PC-9 (cell line): ENCODE measurements at regions not wholly inside any gene's neighbourhood (a gene's known extent, or its start where the extent isn't known, plus 50 kb on each side); places are given as distances from the start of the nearest gene placed in this dataset.

Source experiments
- BruUV-seq: library from RNA; stranded (reverse); fragments of 400-500 nt; replicated peaks from 2 replicates; lab custom pipeline; 2021; lab: Mats Ljungman, UMichigan
- CTCF ChIA-PET: fragments of 300-600 bp; sonication (Branson Sonifier 250); formaldehyde crosslinking; loops from one replicate; lab custom pipeline; 2022; ENCODE audit warnings: antibody characterized with exemption; lab: Charles Lee
- POLR2A ChIA-PET: fragments of 300-600 bp; sonication (Branson Sonifier 250); formaldehyde crosslinking; loops from one replicate; lab custom pipeline; 2022; ENCODE audit warnings: antibody characterized with exemption; ENCODE audit not compliant: unreplicated experiment; lab: Charles Lee
- DNase-seq, 2 experiments: peaks; one replicate each; pipeline versions ENCODE4 v3.0.0 to v3.0.0-alpha.2; 2015 to 2022; ENCODE audit warnings: mixed read lengths in 1 of 2
- H2AFZ ChIP-seq: fragments of 200-600 bp; sonication (generic); 2 replicates; pipeline ENCODE4 v1.8.1; 2017; ENCODE audit warnings: antibody characterized with exemption
- H3F3A ChIP-seq: fragments of 200-600 bp; sonication (generic); 2 replicates; pipeline ENCODE4 v1.8.1; 2017; ENCODE audit warnings: antibody characterized with exemption, mild to moderate bottlenecking, low read depth; ENCODE audit not compliant: insufficient read depth
- H3K27ac ChIP-seq: fragments of 200-600 bp; sonication (generic); 2 replicates; pipeline ENCODE4 v1.6.1; 2016; ENCODE audit warnings: mixed run types
- H3K27me3 ChIP-seq: fragments of 200-600 bp; sonication (generic); 2 replicates; pipeline ENCODE4 v1.6.1; 2016; ENCODE audit warnings: low read depth, mixed run types; ENCODE audit not compliant: insufficient read depth
- H3K36me3 ChIP-seq: fragments of 200-600 bp; sonication (generic); 2 replicates; pipeline ENCODE4 v1.6.1; 2016; ENCODE audit warnings: low read depth, mixed run types
- H3K4me1 ChIP-seq: fragments of 200-600 bp; sonication (generic); replicated peaks from 2 replicates; pipeline ENCODE4 v1.6.1; 2016; ENCODE audit warnings: mixed run types; ENCODE audit not compliant: insufficient read depth
- H3K4me2 ChIP-seq: fragments of 200-600 bp; sonication (generic); 2 replicates; pipeline ENCODE4 v1.6.1; 2017; ENCODE audit warnings: mixed run types
- H3K4me3 ChIP-seq: fragments of 200-600 bp; sonication (generic); 2 replicates; pipeline ENCODE4 v1.6.1; 2016; ENCODE audit warnings: mixed run types
- H3K79me2 ChIP-seq: fragments of 200-600 bp; sonication (generic); 2 replicates; pipeline ENCODE4 v1.6.1; 2017; ENCODE audit warnings: low read depth, mixed run types
- H3K9me2 ChIP-seq: fragments of 200-600 bp; sonication (generic); 2 replicates; pipeline ENCODE4 v1.8.1; 2017; ENCODE audit warnings: mild to moderate bottlenecking; ENCODE audit not compliant: insufficient read depth
- H3K9me3 ChIP-seq: fragments of 200-600 bp; sonication (generic); 2 replicates; pipeline ENCODE4 v1.8.1; 2016; ENCODE audit warnings: low read depth; ENCODE audit not compliant: insufficient read depth
- H4K20me1 ChIP-seq: fragments of 200-600 bp; sonication (generic); 2 replicates; pipeline ENCODE4 v1.8.1; 2017; ENCODE audit not compliant: insufficient read depth
- EZH2 ChIP-seq: fragments of 200-600 bp; sonication (generic); IDR thresholded peaks from 2 replicates; pipeline ENCODE4 v1.8.0; 2017; ENCODE audit warnings: antibody characterized with exemption, low read depth
- intact Hi-C: fragments of 100-400 bp; cut with micrococcal nuclease; formaldehyde crosslinking; loops from one replicate; pipeline ENCODE4 v1.10.0; 2022; ENCODE audit not compliant: unreplicated experiment
- TF ChIP-seq, protein P1 (sequence below): fragments of 200-600 bp; sonication (generic); conservative IDR thresholded peaks from 2 replicates; pipeline ENCODE4 v1.6.1; 2017; ENCODE audit warnings: mixed run types, antibody characterized with exemption, mild to moderate bottlenecking, moderate library complexity

- no TSS peak for BruUV-seq
- H2AFZ ChIP-seq: no peak overlapping the region
- DNase-seq: no peak
- peaks cover 28% of the 10 kb centered on the region for H3K79me2 ChIP-seq
- H4K20me1 ChIP-seq: no peaks in the 10 kb centered on the region
- peaks cover 32% of the 10 kb centered on the region; the same call in 1 of the 2 replicates for H3F3A ChIP-seq
- ChIA-PET POLR2A (interaction anchor here (0.6 kb wide), 2 partner anchors 66 to 100 kb away, joined by 3 read pairs; no protein-coding TSS in a partner anchor), CTCF (interaction anchor here (0.8 kb wide), 1 partner anchor 14 kb away, joined by 3 read pairs; no protein-coding TSS in a partner anchor)
- no peaks in the 10 kb centered on the region for H3K9me2 ChIP-seq
- H3K27me3 ChIP-seq: no peaks in the 10 kb centered on the region
- no peaks in the 10 kb centered on the region; the same call in 1 of the 2 replicates for H3K9me3 ChIP-seq
- H3K4me1 ChIP-seq: peaks cover 30% of the 10 kb centered on the region
- no peak overlapping the region for H3K4me3 ChIP-seq
- intact Hi-C loops: no loop called here
- TF ChIP-seq, protein P1, sequence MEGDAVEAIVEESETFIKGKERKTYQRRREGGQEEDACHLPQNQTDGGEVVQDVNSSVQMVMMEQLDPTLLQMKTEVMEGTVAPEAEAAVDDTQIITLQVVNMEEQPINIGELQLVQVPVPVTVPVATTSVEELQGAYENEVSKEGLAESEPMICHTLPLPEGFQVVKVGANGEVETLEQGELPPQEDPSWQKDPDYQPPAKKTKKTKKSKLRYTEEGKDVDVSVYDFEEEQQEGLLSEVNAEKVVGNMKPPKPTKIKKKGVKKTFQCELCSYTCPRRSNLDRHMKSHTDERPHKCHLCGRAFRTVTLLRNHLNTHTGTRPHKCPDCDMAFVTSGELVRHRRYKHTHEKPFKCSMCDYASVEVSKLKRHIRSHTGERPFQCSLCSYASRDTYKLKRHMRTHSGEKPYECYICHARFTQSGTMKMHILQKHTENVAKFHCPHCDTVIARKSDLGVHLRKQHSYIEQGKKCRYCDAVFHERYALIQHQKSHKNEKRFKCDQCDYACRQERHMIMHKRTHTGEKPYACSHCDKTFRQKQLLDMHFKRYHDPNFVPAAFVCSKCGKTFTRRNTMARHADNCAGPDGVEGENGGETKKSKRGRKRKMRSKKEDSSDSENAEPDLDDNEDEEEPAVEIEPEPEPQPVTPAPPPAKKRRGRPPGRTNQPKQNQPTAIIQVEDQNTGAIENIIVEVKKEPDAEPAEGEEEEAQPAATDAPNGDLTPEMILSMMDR: no peak
- no peak for TF ChIP-seq EZH2
- H3K4me2 ChIP-seq: no peak overlapping the region
- H3K27ac ChIP-seq: no peak overlapping the region
- no peaks in the 10 kb centered on the region for H3K36me3 ChIP-seq
These were observed 150.9 kb upstream of the IL12A start for GRCh38 chr3:159837725-159838124.

- Histone ChIP-seq H4K20me1 (no peaks in the 10 kb centered on the region), H3K4me3 (no peak overlapping the region), H3K36me3 (no peaks in the 10 kb centered on the region), H3K4me2 (no peak overlapping the region), H3K27me3 (no peaks in the 10 kb centered on the region), H3K4me1 (peaks cover 30% of the 10 kb centered on the region), H2AFZ (no peak overlapping the region), H3K9me3 (no peaks in the 10 kb centered on the region; the same call in 1 of the 2 replicates), H3K9me2 (no peaks in the 10 kb centered on the region), H3K79me2 (peaks cover 29% of the 10 kb centered on the region), H3K27ac (no peak overlapping the region), H3F3A (peaks cover 32% of the 10 kb centered on the region; the same call in 1 of the 2 replicates)
- intact Hi-C loops: no loop called here
- TF ChIP-seq, protein P1: no peak
- no peak for TF ChIP-seq EZH2
- ChIA-PET POLR2A (interaction anchor here (0.6 kb wide), 1 partner anchor 195 kb away, joined by 3 read pairs; no protein-coding TSS in a partner anchor), CTCF (interaction anchor here (0.5 to 0.7 kb wide), 3 partner anchors 11 to 497 kb away, joined by 3 to 7 read pairs (median 5); no protein-coding TSS in a partner anchor)
- DNase-seq: no peak
- no TSS peak for BruUV-seq
These were observed 149.7 kb upstream of the IL12A start for GRCh38 chr3:159838938-159839337.

DNA sequence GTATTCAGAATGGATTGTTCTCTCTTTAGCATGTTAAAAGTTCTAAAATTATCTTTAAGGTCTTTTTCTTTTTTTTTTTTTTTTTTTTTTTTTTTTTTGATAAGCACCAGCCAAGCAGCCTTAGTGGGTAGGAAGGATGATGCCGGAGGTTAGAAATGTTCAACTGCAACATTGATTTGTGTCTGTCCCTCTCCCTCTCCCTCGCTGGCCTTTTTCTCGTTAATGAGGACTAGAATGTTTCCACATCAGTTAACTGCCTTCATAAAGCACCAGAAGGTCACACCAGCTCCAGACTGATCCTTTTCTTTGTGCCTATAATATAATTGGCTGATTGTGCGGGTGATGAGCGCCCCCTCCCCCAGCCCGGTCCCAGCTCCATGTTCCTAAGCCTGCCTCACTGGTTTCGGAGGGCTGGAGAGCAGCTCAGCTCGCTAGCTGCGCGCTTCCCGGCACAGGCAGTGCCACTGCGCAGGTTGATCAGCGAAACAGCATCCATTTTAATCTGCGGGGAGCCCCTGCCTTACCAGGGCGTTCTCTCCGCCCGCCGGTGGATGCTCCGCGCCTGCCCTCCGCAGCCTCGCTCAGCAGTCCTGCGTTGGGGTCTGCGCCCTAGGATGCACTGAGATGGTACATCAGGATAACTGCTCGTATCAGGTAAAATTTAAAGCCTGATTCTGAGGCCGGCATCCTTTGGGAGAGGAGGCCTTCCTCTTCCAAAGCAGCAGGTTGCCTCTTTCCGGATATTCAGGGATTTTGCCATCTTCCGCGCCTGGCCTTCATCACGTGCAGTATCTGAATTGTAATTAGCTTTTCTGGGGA is 148.9 kb upstream of the IL12A start, which contains the start of gene SCHIP1:
Gene SCHIP1, plus strand, starts transcription at position 301 of the 819 bp plus-strand sequence.
- Histone ChIP-seq H3K9me3 (no peaks in the 10 kb centered on the region; the same call in 1 of the 2 replicates), H3K4me1 (peaks cover 30% of the 10 kb centered on the region), H3K36me3 (no peaks in the 10 kb centered on the region), H3K4me3 (no peak within 1 kb of the TSS), H2AFZ (no peak within 1 kb of the TSS), H4K20me1 (no peaks in the 10 kb centered on the region), H3F3A (peaks cover 32% of the 10 kb centered on the region; the same call in 1 of the 2 replicates), H3K27me3 (no peaks in the 10 kb centered on the region), H3K79me2 (peaks cover 36% of the 10 kb centered on the region), H3K27ac (peak within 1 kb of the TSS; percentile 32), H3K4me2 (peak within 1 kb of the TSS; percentile 31), H3K9me2 (no peaks in the 10 kb centered on the region)
- intact Hi-C loops: no loop called here
- no peak for DNase-seq
- TF ChIP-seq, protein P1: no peak
- TF ChIP-seq EZH2: no peak
- BruUV-seq: no TSS peak
- ChIA-PET POLR2A (interaction anchor here (0.5 to 0.6 kb wide), 2 partner anchors 11 to 196 kb away, joined by 3 to 7 read pairs; no protein-coding TSS in a partner anchor), CTCF (interaction anchor here (0.6 to 0.7 kb wide), 2 partner anchors 10 to 496 kb away, joined by 5 to 7 read pairs; no protein-coding TSS in a partner anchor)
